Posterior cingulate gyrus (tissue), 11 donors: ENCODE measurements at regions not wholly inside any gene's neighbourhood (a gene's known extent, or its start where the extent isn't known, plus 50 kb on each side); places are given as distances from the start of the nearest gene placed in this dataset.

ENCODE experiments used
- DNase-seq, 10 donors: peaks; one replicate each; pipeline versions ENCODE4 v3.0.0 to v3.0.0-alpha.2; 2020 to 2021; ENCODE audit warnings: mixed read lengths in 3 of 10
- intact Hi-C: fragments of 100-400 bp; cut with DNase I; formaldehyde crosslinking; loops from one replicate; pipeline ENCODE4 v1.15.1; 2023

GRCh38 chr11:116244889-116245288, 527.9 kb downstream of the BUD13 start:
- DNase-seq, result peak in 1 of 10 donors; percentile 86
- intact Hi-C loops, result no loop called here

GRCh38 chr11:116244439-116244838, 528.3 kb downstream of the BUD13 start:
- no peak for DNase-seq
- intact Hi-C loops, result no loop called here

GRCh38 chr11:116243991-116244390, 528.8 kb downstream of the BUD13 start:
- intact Hi-C loops, result no loop called here

GRCh38 chr11:116242006-116242405, 530.8 kb downstream of the BUD13 start:
- intact Hi-C loops, result no loop called here
- DNase-seq, result no peak

More at GRCh38 chr11:116243991-116244390, 528.8 kb downstream of the BUD13 start:
- no peak for DNase-seq

- no peak for DNase-seq
- intact Hi-C loops, result no loop called here
These were observed 532.1 kb downstream of the BUD13 start for GRCh38 chr11:116240710-116241109.

- intact Hi-C loops, result no loop called here
These were observed 533.5 kb downstream of the BUD13 start for GRCh38 chr11:116239247-116239646.

GRCh38 chr11:116234989-116235568, 537.7 kb downstream of the BUD13 start:
- DNase-seq, result no peak
- intact Hi-C loops, result no loop called here

More at GRCh38 chr11:116239247-116239646, 533.5 kb downstream of the BUD13 start:
- DNase-seq, result no peak

GRCh38 chr11:116233561-116233960, 539.2 kb downstream of the BUD13 start:
- intact Hi-C loops, result no loop called here
- DNase-seq, result no peak

GRCh38 chr11:116232364-116232828, 540.4 kb downstream of the BUD13 start:
- intact Hi-C loops, result no loop called here
- peak in 2 of 10 donors; percentile 84 for DNase-seq

- intact Hi-C loops, result no loop called here
- no peak for DNase-seq
These were observed 541.2 kb downstream of the BUD13 start for GRCh38 chr11:116231543-116231942.

- intact Hi-C loops, result no loop called here
- no peak for DNase-seq
These were observed 542.3 kb downstream of the BUD13 start for GRCh38 chr11:116230438-116230837.

GRCh38 chr11:116229236-116229970, 543.4 kb downstream of the BUD13 start:
- intact Hi-C loops, result no loop called here
- DNase-seq, result no peak

GRCh38 chr11:116226731-116227130, 546.1 kb downstream of the BUD13 start:
- DNase-seq, result no peak
- intact Hi-C loops, result no loop called here

- intact Hi-C loops, result no loop called here
- DNase-seq, result no peak
These were observed 546.8 kb downstream of the BUD13 start for GRCh38 chr11:116225784-116226585.

GRCh38 chr11:116225236-116225635, 547.6 kb downstream of the BUD13 start:
- no peak for DNase-seq
- intact Hi-C loops, result no loop called here

GRCh38 chr11:116224889-116225200, 547.9 kb downstream of the BUD13 start:
- no peak for DNase-seq
- intact Hi-C loops, result loop anchor here (5.0 kb wide), 1 partner anchor 903 kb away; no protein-coding TSS in a partner anchor

GRCh38 chr11:116224154-116224888, 548.5 kb downstream of the BUD13 start:
- DNase-seq, result peak in 7 of 10 donors; percentile 51 to 91 (median 56)
- intact Hi-C loops, result loop anchor here (5.0 kb wide), 1 partner anchor 902 kb away; no protein-coding TSS in a partner anchor

GRCh38 chr11:116221351-116221750, 551.4 kb downstream of the BUD13 start:
- intact Hi-C loops, result loop anchor here (5.0 kb wide), 1 partner anchor 899 kb away; no protein-coding TSS in a partner anchor
- DNase-seq, result no peak

- intact Hi-C loops, result no loop called here
- peak in 5 of 10 donors; percentile 24 to 91 (median 43) for DNase-seq
These were observed 553.6 kb downstream of the BUD13 start for GRCh38 chr11:116219171-116219635.

- intact Hi-C loops, result no loop called here
- no peak for DNase-seq
These were observed 555.3 kb downstream of the BUD13 start for GRCh38 chr11:116217441-116217840.
